HG03457 (cell line): ENCODE measurements at regions not wholly inside any gene's neighbourhood (a gene's known extent, or its start where the extent isn't known, plus 50 kb on each side); places are given as distances from the start of the nearest gene placed in this dataset.

Experiments used
- ATAC-seq: cut with Tn5 transposase; IDR thresholded peaks from one replicate; pipeline ENCODE4 v1.9.1; 2021; ENCODE audit warnings: moderate number of reproducible peaks; ENCODE audit not compliant: unreplicated experiment

GRCh38 chr1:83735526-83735925 lies 263.4 kb downstream of the TTLL7 start:
- no peak for ATAC-seq

GRCh38 chr1:83734420-83734819 lies 264.5 kb downstream of the TTLL7 start:
- ATAC-seq, result no peak

- no peak for ATAC-seq
Observed at GRCh38 chr1:83725735-83726360, 273.1 kb downstream of the TTLL7 start.

- ATAC-seq, result no peak
Observed at GRCh38 chr1:83718338-83718737, 280.6 kb downstream of the TTLL7 start.

GRCh38 chr1:83717785-83718184 lies 281.1 kb downstream of the TTLL7 start:
- ATAC-seq, result no peak

GRCh38 chr1:83716641-83717040 lies 282.3 kb downstream of the TTLL7 start:
- ATAC-seq, result no peak

- ATAC-seq, result no peak
Observed at GRCh38 chr1:83715550-83715949, 283.4 kb downstream of the TTLL7 start.

- ATAC-seq, result no peak
Observed at GRCh38 chr1:83709662-83710061, 289.3 kb downstream of the TTLL7 start.

- no peak for ATAC-seq
Observed at GRCh38 chr1:83706354-83706938, 292.5 kb downstream of the TTLL7 start.

- no peak for ATAC-seq
Observed at GRCh38 chr1:83705091-83705490, 293.8 kb downstream of the TTLL7 start.

GRCh38 chr1:83704350-83704749 lies 294.6 kb downstream of the TTLL7 start:
- no peak for ATAC-seq

- no peak for ATAC-seq
Observed at GRCh38 chr1:83702356-83702755, 296.6 kb downstream of the TTLL7 start.

GRCh38 chr1:83701355-83701754 lies 297.6 kb downstream of the TTLL7 start:
- no peak for ATAC-seq

- ATAC-seq, result no peak
Observed at GRCh38 chr1:83698644-83699043, 300.3 kb downstream of the TTLL7 start.

GRCh38 chr1:83697961-83698360 lies 301.0 kb downstream of the TTLL7 start:
- no peak for ATAC-seq

GRCh38 chr1:83697220-83697619 lies 301.7 kb downstream of the TTLL7 start:
- no peak for ATAC-seq

GRCh38 chr1:83694449-83694848 lies 304.5 kb downstream of the TTLL7 start:
- ATAC-seq, result no peak

- no peak for ATAC-seq
Observed at GRCh38 chr1:83693427-83694126, 305.4 kb downstream of the TTLL7 start.

GRCh38 chr1:83692524-83693381 lies 306.2 kb downstream of the TTLL7 start:
- ATAC-seq, result no peak

GRCh38 chr1:83691953-83692500 lies 306.9 kb downstream of the TTLL7 start:
- ATAC-seq, result no peak
